RWPE1 (cell line): ENCODE measurements at regions not wholly inside any gene's neighbourhood (a gene's known extent, or its start where the extent isn't known, plus 50 kb on each side); places are given as distances from the start of the nearest gene placed in this dataset.
"Not testable (repeated sequence)": the region's sequence is repeated elsewhere in the genome, so short reads cannot be mapped to it uniquely, and the experiment has no call there.

Experiments used
- CTCF ChIA-PET: fragments of 350-600 bp; sonication (Branson Sonifier 250); formaldehyde crosslinking; extraction: SDS; loops from one replicate; lab custom pipeline; 2021; lab: Yijun Ruan, JAX
- POLR2A ChIA-PET: fragments of 400-600 bp; formaldehyde crosslinking; extraction: SDS; loops from one replicate; lab custom pipeline; 2020; ENCODE audit warnings: antibody characterized with exemption; ENCODE audit not compliant: low non-redundant PET; lab: Yijun Ruan, JAX
- DNase-seq: peaks from one replicate; pipeline ENCODE4 v3.0.0; 2012; ENCODE audit warnings: low spot score
- H3K27ac ChIP-seq: fragments of 450-650 bp; 2 replicates; pipeline ENCODE4 v1.5.1; 2017
- CTCF ChIP-seq: fragments of 450-650 bp; conservative IDR thresholded peaks from 2 replicates; pipeline ENCODE4 v1.5.1; 2017; ENCODE audit warnings: low read depth, mild to moderate bottlenecking

DNA sequence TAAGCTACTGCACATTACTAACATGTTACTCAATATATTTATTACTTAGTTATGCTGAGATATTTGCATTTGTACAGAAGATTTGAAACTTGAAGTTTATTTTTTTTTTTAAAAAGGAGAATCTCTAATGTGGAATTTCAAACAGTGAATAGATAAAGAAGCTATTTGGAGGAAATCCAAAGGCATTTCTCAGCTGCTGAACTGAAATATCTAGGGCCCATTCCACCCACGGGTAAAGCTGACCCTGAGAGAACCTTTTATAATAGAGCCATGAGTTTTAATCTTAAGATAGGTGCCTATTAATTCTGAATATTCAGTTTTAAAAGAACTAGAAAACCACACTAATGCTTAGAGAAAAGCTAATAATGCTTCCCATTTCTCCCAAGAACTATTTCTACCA, 225.4 kb upstream of the CAND1 start:
- POLR2A ChIA-PET: interaction anchor here (0.8 kb wide), 1 partner anchor 9 kb away, joined by 4 read pairs; no protein-coding TSS in a partner anchor
- CTCF ChIA-PET: interaction anchor here (1.2 kb wide), 1 partner anchor 178 kb away, joined by 4 read pairs; no protein-coding TSS in a partner anchor

GRCh38 chr12:67045650-67046049, 223.5 kb upstream of the CAND1 start:
- ChIA-PET CTCF (interaction anchor here (1.7 kb wide), 1 partner anchor 20 kb away, joined by 6 read pairs; no protein-coding TSS in a partner anchor), POLR2A (no interaction called here)
- DNase-seq: no peak

More for the DNA sequence above, 225.4 kb upstream of the CAND1 start:
- TF ChIP-seq CTCF: no peak
- H3K27ac ChIP-seq: no peak overlapping the region
- DNase-seq: no peak

GRCh38 chr12:67046062-67046461, 223.1 kb upstream of the CAND1 start:
- ChIA-PET POLR2A (no interaction called here), CTCF (interaction anchor here (1.7 kb wide), 1 partner anchor 21 kb away, joined by 6 read pairs; no protein-coding TSS in a partner anchor)
- DNase-seq: no peak
- no peak overlapping the region for H3K27ac ChIP-seq
- TF ChIP-seq CTCF: no peak

More at GRCh38 chr12:67045650-67046049, 223.5 kb upstream of the CAND1 start:
- no peak for TF ChIP-seq CTCF
- H3K27ac ChIP-seq: no peak overlapping the region

GRCh38 chr12:67047634-67048033, 221.5 kb upstream of the CAND1 start:
- TF ChIP-seq CTCF: no peak
- DNase-seq: no peak
- no peak overlapping the region for H3K27ac ChIP-seq
- CTCF ChIA-PET: interaction anchor here (0.6 to 1.7 kb wide), 3 partner anchors 22 to 175 kb away, joined by 3 to 6 read pairs (median 4); no protein-coding TSS in a partner anchor
- POLR2A ChIA-PET: no interaction called here

DNA sequence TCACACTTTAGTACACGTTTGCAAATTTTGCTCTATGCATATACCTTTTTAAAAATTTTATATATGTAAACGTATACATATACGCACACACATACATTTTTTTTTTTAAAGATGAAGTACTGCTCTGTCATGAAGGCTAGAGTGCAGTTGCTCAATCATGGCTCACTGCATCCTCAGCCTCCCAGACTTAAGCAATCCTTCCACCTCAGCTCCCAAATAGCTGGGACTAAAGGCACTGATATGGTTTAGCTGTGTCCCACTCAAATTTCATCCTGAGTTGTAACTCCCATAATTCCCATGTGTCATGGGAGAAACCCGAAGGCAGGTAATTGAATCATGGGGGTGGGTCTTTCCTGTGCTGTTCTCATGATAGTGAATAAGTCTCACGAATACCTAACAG, 220.8 kb upstream of the CAND1 start:
- no peak for DNase-seq
- CTCF ChIA-PET: interaction anchor here (0.7 kb wide), 1 partner anchor 174 kb away, joined by 4 read pairs; no protein-coding TSS in a partner anchor

DNA sequence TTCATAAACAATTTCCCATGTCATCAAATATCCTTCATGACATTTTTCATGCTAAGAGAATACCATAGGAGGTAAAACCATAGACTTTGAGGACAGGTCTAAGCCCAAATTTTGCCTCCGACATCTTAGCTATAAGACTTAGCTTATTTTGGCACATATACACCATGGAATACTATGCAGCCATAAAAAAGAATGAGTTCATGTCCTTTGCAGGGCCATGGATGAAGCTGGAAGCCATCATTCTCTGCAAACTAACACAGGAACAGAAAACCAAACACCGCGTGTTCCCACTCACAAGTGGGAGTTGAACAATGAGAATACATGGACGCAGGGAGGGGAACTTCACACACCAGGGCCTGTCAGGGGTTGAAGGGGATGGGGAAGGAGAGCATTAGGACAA, 220.0 kb upstream of the CAND1 start:
- POLR2A ChIA-PET, H3K27ac ChIP-seq, DNase-seq: not testable (repeated sequence)
- CTCF ChIA-PET: interaction anchor here (0.6 kb wide), 1 partner anchor 78 kb away, joined by 3 read pairs; no protein-coding TSS in a partner anchor

More for the DNA sequence above, 220.8 kb upstream of the CAND1 start:
- H3K27ac ChIP-seq: no peak overlapping the region
- no peak for TF ChIP-seq CTCF
- POLR2A ChIA-PET: no interaction called here

- CTCF ChIA-PET: interaction anchor here (0.6 kb wide), 1 partner anchor 917 kb away, joined by 3 read pairs; no protein-coding TSS in a partner anchor
- TF ChIP-seq CTCF: no peak
- no peak for DNase-seq
- POLR2A ChIA-PET: no interaction called here
- no peak overlapping the region for H3K27ac ChIP-seq
These were observed 216.2 kb upstream of the CAND1 start for GRCh38 chr12:67052981-67053380.
